HL-60 (cell line): ENCODE measurements at regions not wholly inside any gene's neighbourhood (a gene's known extent, or its start where the extent isn't known, plus 50 kb on each side); places are given as distances from the start of the nearest gene placed in this dataset.

Experiments
- CTCF ChIP-seq: IDR thresholded peaks from one replicate; pipeline ENCODE4 v1.5.1; 2011; ENCODE audit warnings: low read length, control low read depth, inconsistent platforms; ENCODE audit not compliant: insufficient read depth
- GABPA ChIP-seq: IDR thresholded peaks from 2 replicates; pipeline ENCODE4 v1.6.1; 2012; ENCODE audit warnings: low read depth
- POLR2AphosphoS5 ChIP-seq: IDR thresholded peaks from 2 replicates; pipeline ENCODE4 v1.6.1; 2012; ENCODE audit warnings: low read depth
- REST ChIP-seq: IDR thresholded peaks from 2 replicates; pipeline ENCODE4 v1.6.1; 2012; ENCODE audit warnings: low read depth; ENCODE audit not compliant: insufficient replicate concordance

- TF ChIP-seq REST = no peak
- no peak for TF ChIP-seq CTCF
- no peak for TF ChIP-seq POLR2AphosphoS5
- TF ChIP-seq GABPA = no peak
Observed at GRCh38 chr12:115233891-115234543, 550.0 kb upstream of the TBX3 start.
